Upper lobe of left lung (tissue), 6 donors: ENCODE measurements at regions not wholly inside any gene's neighbourhood (a gene's known extent, or its start where the extent isn't known, plus 50 kb on each side); places are given as distances from the start of the nearest gene placed in this dataset.

Experiments used
- ATAC-seq, 2 donors: fragments of 200-7000 bp; cut with Tn5 transposase; one replicate each; pipeline ENCODE4 v1.9.1; 2022; ENCODE audit warnings: mild to moderate bottlenecking in 2 of 2, moderate library complexity in 2 of 2; ENCODE audit not compliant: low FRiP score in 2 of 2
- DNase-seq, 2 donors: peaks; one replicate each; pipeline ENCODE4 v3.0.0-alpha.2; 2019 to 2020
- H3K27ac ChIP-seq, 4 donors: fragments of 200-600 bp; sonication (generic); one replicate each; pipeline ENCODE4 v1.5.1; 2016 to 2019
- H3K27me3 ChIP-seq, 4 donors: fragments of 200-600 bp; sonication (generic); one replicate each; pipeline ENCODE4 v1.5.1; 2017 to 2019
- H3K36me3 ChIP-seq, 4 donors: fragments of 200-600 bp; sonication (generic); one replicate each; pipeline ENCODE4 v1.5.1; 2016 to 2019
- H3K4me1 ChIP-seq, 4 donors: fragments of 200-600 bp; sonication (generic); one replicate each; pipeline ENCODE4 v1.5.1; 2018 to 2019
- H3K4me3 ChIP-seq, 4 donors: fragments of 200-600 bp; sonication (generic); one replicate each; pipeline ENCODE4 v1.5.1; 2017 to 2019; ENCODE audit warnings: mild to moderate bottlenecking in 2 of 4, moderate library complexity in 1 of 4
- H3K9me3 ChIP-seq, 4 donors: fragments of 200-600 bp; sonication (generic); one replicate each; pipeline ENCODE4 v1.5.1; 2018 to 2019
- CTCF ChIP-seq, 6 experiments: fragments of 450-650 bp in 4 of 6; fragments of 200-600 bp in 2 of 6; sonication (generic) in 2 of 6; IDR thresholded peaks; one replicate each; pipeline ENCODE4 v1.5.1; 2016 to 2019; ENCODE audit warnings: antibody characterized with exemption in 6 of 6
- EP300 ChIP-seq, 4 donors: sonication (generic); formaldehyde crosslinking; IDR thresholded peaks; one replicate each; pipeline ENCODE4 v1.5.1; 2017; ENCODE audit warnings: antibody characterized with exemption in 4 of 4, control low read depth in 2 of 4
- POLR2A ChIP-seq, 4 donors: fragments of 450-650 bp; IDR thresholded peaks; one replicate each; pipeline ENCODE4 v1.5.1; 2016 to 2017; ENCODE audit warnings: antibody characterized with exemption in 4 of 4, mild to moderate bottlenecking in 2 of 4
- POLR2AphosphoS5 ChIP-seq, 2 donors: sonication (generic); formaldehyde crosslinking; IDR thresholded peaks; one replicate each; pipeline ENCODE4 v1.5.1; 2017; ENCODE audit warnings: antibody characterized with exemption in 2 of 2
- WGBS, 2 donors: methylation state at CpG; one replicate each; pipeline ENCODE4 v1.1.5; 2017 to 2018; 5-methylcytosine and 5-hydroxymethylcytosine counted together
- donor health status: DM: no; HTN: no; CAD: no; lungs with moderate emphysema.
- donor health status: DM: no; HTN: yes; CAD: no; lungs with severe emphysema.

GRCh38 chr9:28050941-28051340, 477.7 kb upstream of the C9orf72 start:
- no peak overlapping the region for H3K27ac ChIP-seq

GRCh38 chr9:28051559-28052503, 478.6 kb upstream of the C9orf72 start:
- H3K27ac ChIP-seq = no peak overlapping the region
- no peak for ATAC-seq
- 72 to 75% methylated on average over 5 of the region's 5 CpGs for WGBS, 2 donors

More at GRCh38 chr9:28050941-28051340, 477.7 kb upstream of the C9orf72 start:
- no peaks in the 10 kb centered on the region for H3K9me3 ChIP-seq
- no peak for DNase-seq
- H3K36me3 ChIP-seq = no peaks in the 10 kb centered on the region
- H3K27me3 ChIP-seq = no peaks in the 10 kb centered on the region
- H3K4me1 ChIP-seq = no peaks in the 10 kb centered on the region
- WGBS, 2 donors = 77 to 84% methylated on average over 2 of the region's 2 CpGs
- H3K4me3 ChIP-seq = no peak overlapping the region
- TF ChIP-seq POLR2A (IDR thresholded peaks at IDR 0.05) = no peak
- TF ChIP-seq POLR2AphosphoS5 (IDR thresholded peaks at IDR 0.05) = no peak
- no peak for TF ChIP-seq EP300 (IDR thresholded peaks at IDR 0.05)
- no peak for TF ChIP-seq CTCF (IDR thresholded peaks at IDR 0.05)
- ATAC-seq = no peak

DNA sequence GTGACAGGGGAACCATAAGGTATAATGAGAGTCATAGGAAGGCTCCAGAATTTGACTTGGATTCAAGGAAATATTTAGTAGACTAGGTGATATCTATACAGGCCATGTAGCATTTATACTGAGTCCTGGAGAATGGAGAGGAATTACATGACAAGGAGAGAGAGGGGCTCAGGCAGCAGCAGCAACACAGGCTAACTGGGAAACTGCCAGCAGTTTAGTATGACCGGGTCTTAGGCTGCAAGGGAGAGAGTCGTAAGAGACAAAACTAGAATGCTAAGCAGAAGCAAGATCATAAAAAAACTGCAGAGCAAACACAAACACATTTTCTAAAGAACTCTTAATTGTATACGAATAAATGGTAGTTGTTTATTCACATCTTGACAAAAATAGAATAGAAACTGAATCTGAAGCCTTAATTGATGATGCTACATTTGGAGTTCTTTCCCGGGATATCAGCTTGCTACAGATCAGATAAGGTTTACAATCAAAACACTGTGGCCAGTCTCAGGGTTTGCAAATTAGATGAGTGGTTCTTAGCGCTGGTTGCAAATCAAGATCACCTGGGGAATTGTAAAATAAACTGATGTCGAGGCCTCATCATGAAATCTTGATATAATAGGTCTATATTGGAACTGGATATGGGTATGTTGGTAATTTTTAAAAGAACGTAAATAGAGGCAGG, 480.0 kb upstream of the C9orf72 start:
- Histone ChIP-seq H3K27ac (no peak overlapping the region), H3K27me3 (no peaks in the 10 kb centered on the region), H3K36me3 (no peaks in the 10 kb centered on the region), H3K4me1 (no peaks in the 10 kb centered on the region), H3K4me3 (no peak overlapping the region), H3K9me3 (no peaks in the 10 kb centered on the region)
- no peak for TF ChIP-seq POLR2A (IDR thresholded peaks at IDR 0.05)
- WGBS, 2 donors = 53 to 54% methylated on average over 7 of the region's 7 CpGs
- no peak for DNase-seq
- no peak for ATAC-seq

More at GRCh38 chr9:28051559-28052503, 478.6 kb upstream of the C9orf72 start:
- Histone ChIP-seq H3K27me3 (no peaks in the 10 kb centered on the region), H3K4me1 (no peaks in the 10 kb centered on the region), H3K36me3 (no peaks in the 10 kb centered on the region), H3K9me3 (no peaks in the 10 kb centered on the region), H3K4me3 (no peak overlapping the region)
- TF ChIP-seq POLR2AphosphoS5 (IDR thresholded peaks at IDR 0.05) (no peak), CTCF (IDR thresholded peaks at IDR 0.05) (no peak), POLR2A (IDR thresholded peaks at IDR 0.05) (no peak), EP300 (IDR thresholded peaks at IDR 0.05) (no peak)
- DNase-seq = no peak

GRCh38 chr9:28056006-28056405, 482.7 kb upstream of the C9orf72 start:
- TF ChIP-seq POLR2AphosphoS5 (IDR thresholded peaks at IDR 0.05) = no peak
- TF ChIP-seq CTCF (IDR thresholded peaks at IDR 0.05) = no peak
- TF ChIP-seq EP300 (IDR thresholded peaks at IDR 0.05) = no peak
- no peak for TF ChIP-seq POLR2A (IDR thresholded peaks at IDR 0.05)
- no peak for DNase-seq
- Histone ChIP-seq H3K27ac (no peak overlapping the region), H3K4me1 (no peaks in the 10 kb centered on the region), H3K36me3 (no peaks in the 10 kb centered on the region), H3K9me3 (no peaks in the 10 kb centered on the region), H3K27me3 (no peaks in the 10 kb centered on the region), H3K4me3 (no peak overlapping the region)
- no peak for ATAC-seq
- 87 to 90% methylated on average over 10 of the region's 10 CpGs for WGBS, 2 donors

DNA sequence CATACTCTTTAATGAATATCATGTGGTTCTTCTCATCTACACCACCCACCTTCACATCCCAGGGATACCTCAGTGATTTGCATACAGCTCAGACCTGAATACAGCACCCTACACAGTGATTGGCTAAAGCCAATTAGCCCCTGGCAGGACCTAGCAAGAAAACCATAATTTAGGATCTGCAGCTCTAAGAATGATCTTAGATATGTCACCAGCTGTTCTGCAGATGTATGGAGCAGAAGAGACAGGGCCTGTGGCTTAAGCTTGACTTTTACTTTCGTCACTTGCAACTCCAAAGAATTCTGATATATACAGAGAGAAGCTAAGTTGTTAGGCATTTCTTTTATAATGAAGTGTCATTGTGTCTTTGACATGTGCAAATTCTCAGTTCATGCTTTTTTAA, 483.2 kb upstream of the C9orf72 start:
- H3K4me3 ChIP-seq = no peak overlapping the region
- 85 to 87% methylated on average over 1 of the region's 1 CpG for WGBS, 2 donors
- H3K4me1 ChIP-seq = no peaks in the 10 kb centered on the region
- H3K9me3 ChIP-seq = no peaks in the 10 kb centered on the region
- ATAC-seq = no peak
- DNase-seq = no peak
- H3K36me3 ChIP-seq = no peaks in the 10 kb centered on the region
- H3K27ac ChIP-seq = no peak overlapping the region
- H3K27me3 ChIP-seq = no peaks in the 10 kb centered on the region
- no peak for TF ChIP-seq POLR2A (IDR thresholded peaks at IDR 0.05)
- no peak for TF ChIP-seq CTCF (IDR thresholded peaks at IDR 0.05)
- no peak for TF ChIP-seq POLR2AphosphoS5 (IDR thresholded peaks at IDR 0.05)
- TF ChIP-seq EP300 (IDR thresholded peaks at IDR 0.05) = no peak
